ENCODE measurements at regions not wholly inside any gene's neighbourhood (a gene's known extent, or its start where the extent isn't known, plus 50 kb on each side); places are given as distances from the start of the nearest gene placed in this dataset.

- TF ChIP-seq POLR2AphosphoS5 (IDR thresholded peaks at IDR 0.05) (no peak), CTCF (IDR thresholded peaks at IDR 0.05) (no peak), EP300 (IDR thresholded peaks at IDR 0.05) (no peak), POLR2A (IDR thresholded peaks at IDR 0.05) (no peak)
Measured at GRCh38 chr15:20348900-20349773, 192.5 kb downstream of the GOLGA6L6 start.

Measured in upper lobe of left lung (tissue), 4 donors.